Panc1 (cell line): ENCODE measurements at regions not wholly inside any gene's neighbourhood (a gene's known extent, or its start where the extent isn't known, plus 50 kb on each side); places are given as distances from the start of the nearest gene placed in this dataset.
"Not testable (repeated sequence)": the region's sequence is repeated elsewhere in the genome, so short reads cannot be mapped to it uniquely, and the experiment has no call there.

Experiments used
- ATAC-seq: fragments of 200-7000 bp; cut with Tn5 transposase; 2 replicates; pipeline ENCODE4 v1.9.1; 2020; ENCODE audit warnings: mild to moderate bottlenecking, moderate library complexity
- BruUV-seq: library from RNA; stranded (reverse); fragments of 400-500 nt; replicated peaks from 2 replicates; lab custom pipeline; 2021; lab: Mats Ljungman, UMichigan
- CTCF ChIA-PET: fragments of 300-600 bp; sonication (Branson Sonifier 250); formaldehyde crosslinking; loops from one replicate; lab custom pipeline; 2022; ENCODE audit warnings: antibody characterized with exemption; lab: Charles Lee
- POLR2A ChIA-PET: fragments of 300-600 bp; sonication (Branson Sonifier 250); formaldehyde crosslinking; loops from one replicate; lab custom pipeline; 2022; ENCODE audit warnings: antibody characterized with exemption; lab: Charles Lee
- DNase-seq: peaks from one replicate; pipeline ENCODE4 v3.0.0-alpha.2; 2010; ENCODE audit warnings: low read depth, low spot score
- H3K27ac ChIP-seq: 2 replicates; pipeline ENCODE4 v1.5.1; 2011; ENCODE audit warnings: mild to moderate bottlenecking, low read length, inconsistent platforms
- H3K27me3 ChIP-seq: fragments of 200-500 bp; sonication (Bioruptor generic); 2 replicates; pipeline ENCODE4 v1.6.0; 2014; ENCODE audit warnings: low read length, inconsistent platforms; ENCODE audit not compliant: control insufficient read depth, insufficient read depth
- H3K36me3 ChIP-seq: fragments of 200-500 bp; sonication (Bioruptor generic); 2 replicates; pipeline ENCODE4 v1.5.1; 2014; ENCODE audit warnings: inconsistent platforms, mild to moderate bottlenecking, low read length, moderate library complexity; ENCODE audit not compliant: control insufficient read depth, insufficient read depth
- H3K4me1 ChIP-seq: 2 replicates; pipeline ENCODE4 v1.5.1; 2011; ENCODE audit warnings: inconsistent platforms, mild to moderate bottlenecking, low read length, moderate library complexity; ENCODE audit not compliant: control insufficient read depth, insufficient read depth
- H3K4me3 ChIP-seq, 2 experiments: 2 replicates each; pipeline ENCODE4 v1.5.1; 2011 to 2012; ENCODE audit warnings: low read depth in 2 of 2, low read length in 2 of 2, mild to moderate bottlenecking in 2 of 2, inconsistent platforms in 1 of 2, moderate library complexity in 1 of 2
- H3K9me3 ChIP-seq: fragments of 200-500 bp; sonication (Bioruptor generic); 2 replicates; pipeline ENCODE4 v1.5.1; 2014; ENCODE audit warnings: low read depth, mild to moderate bottlenecking, inconsistent platforms, low read length, moderate library complexity; ENCODE audit not compliant: control insufficient read depth, insufficient read depth
- POLR2AphosphoS5 ChIP-seq: IDR thresholded peaks from 2 replicates; pipeline ENCODE4 v1.6.1; 2012; ENCODE audit warnings: mild to moderate bottlenecking, low read depth, low read length, moderate library complexity
- SIN3A ChIP-seq: IDR thresholded peaks from 2 replicates; pipeline ENCODE4 v1.6.1; 2012; ENCODE audit warnings: low read depth, mild to moderate bottlenecking, low read length, moderate library complexity, borderline replicate concordance; ENCODE audit not compliant: insufficient read depth
- TCF7L2 ChIP-seq: IDR thresholded peaks from 2 replicates; pipeline ENCODE4 v1.6.1; 2011; ENCODE audit warnings: mild to moderate bottlenecking, low read depth, low read length, inconsistent platforms
- in situ Hi-C: cut with HindIII; loops from 2 replicates; pipeline ENCODE4 v1.10.0; 2016; ENCODE audit warnings: low sequenced_read_pairs, low pct_unique_long_range_greater_than_20kb
- intact Hi-C: fragments of 100-400 bp; cut with micrococcal nuclease; formaldehyde crosslinking; loops from one replicate; pipeline ENCODE4 v1.10.0; 2022; ENCODE audit not compliant: unreplicated experiment
- TF ChIP-seq, protein P1 (sequence below): fragments of 450-650 bp; IDR thresholded peaks from 2 replicates; pipeline ENCODE4 v1.5.1; 2017; ENCODE audit warnings: mild to moderate bottlenecking
- TF ChIP-seq, protein P2 (sequence below), 2 experiments: IDR thresholded peaks; 2 replicates each; pipeline ENCODE4 v1.6.1; 2011 to 2012; ENCODE audit warnings: low read depth in 2 of 2, control low read depth in 1 of 2, low read length in 1 of 2, mild to moderate bottlenecking in 1 of 2, moderate library complexity in 1 of 2; ENCODE audit not compliant: insufficient read depth in 1 of 2

GRCh38 chr3:109396806-109397205 is 59.5 kb upstream of the DPPA4 start:
- intact Hi-C loops (no loop called here), in situ Hi-C loops (no loop called here)
- Histone ChIP-seq H3K27me3 (no peaks in the 10 kb centered on the region), H3K27ac (no peak overlapping the region), H3K9me3 (no peaks in the 10 kb centered on the region), H3K4me1 (no peaks in the 10 kb centered on the region), H3K36me3 (no peaks in the 10 kb centered on the region), H3K4me3 (no peak overlapping the region)
- CTCF ChIA-PET: no interaction called here
- no TSS peak for BruUV-seq
- TF ChIP-seq POLR2AphosphoS5 (no peak), TCF7L2 (no peak), SIN3A (no peak)
- TF ChIP-seq, protein P1, sequence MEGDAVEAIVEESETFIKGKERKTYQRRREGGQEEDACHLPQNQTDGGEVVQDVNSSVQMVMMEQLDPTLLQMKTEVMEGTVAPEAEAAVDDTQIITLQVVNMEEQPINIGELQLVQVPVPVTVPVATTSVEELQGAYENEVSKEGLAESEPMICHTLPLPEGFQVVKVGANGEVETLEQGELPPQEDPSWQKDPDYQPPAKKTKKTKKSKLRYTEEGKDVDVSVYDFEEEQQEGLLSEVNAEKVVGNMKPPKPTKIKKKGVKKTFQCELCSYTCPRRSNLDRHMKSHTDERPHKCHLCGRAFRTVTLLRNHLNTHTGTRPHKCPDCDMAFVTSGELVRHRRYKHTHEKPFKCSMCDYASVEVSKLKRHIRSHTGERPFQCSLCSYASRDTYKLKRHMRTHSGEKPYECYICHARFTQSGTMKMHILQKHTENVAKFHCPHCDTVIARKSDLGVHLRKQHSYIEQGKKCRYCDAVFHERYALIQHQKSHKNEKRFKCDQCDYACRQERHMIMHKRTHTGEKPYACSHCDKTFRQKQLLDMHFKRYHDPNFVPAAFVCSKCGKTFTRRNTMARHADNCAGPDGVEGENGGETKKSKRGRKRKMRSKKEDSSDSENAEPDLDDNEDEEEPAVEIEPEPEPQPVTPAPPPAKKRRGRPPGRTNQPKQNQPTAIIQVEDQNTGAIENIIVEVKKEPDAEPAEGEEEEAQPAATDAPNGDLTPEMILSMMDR: no peak
- TF ChIP-seq, protein P2, sequence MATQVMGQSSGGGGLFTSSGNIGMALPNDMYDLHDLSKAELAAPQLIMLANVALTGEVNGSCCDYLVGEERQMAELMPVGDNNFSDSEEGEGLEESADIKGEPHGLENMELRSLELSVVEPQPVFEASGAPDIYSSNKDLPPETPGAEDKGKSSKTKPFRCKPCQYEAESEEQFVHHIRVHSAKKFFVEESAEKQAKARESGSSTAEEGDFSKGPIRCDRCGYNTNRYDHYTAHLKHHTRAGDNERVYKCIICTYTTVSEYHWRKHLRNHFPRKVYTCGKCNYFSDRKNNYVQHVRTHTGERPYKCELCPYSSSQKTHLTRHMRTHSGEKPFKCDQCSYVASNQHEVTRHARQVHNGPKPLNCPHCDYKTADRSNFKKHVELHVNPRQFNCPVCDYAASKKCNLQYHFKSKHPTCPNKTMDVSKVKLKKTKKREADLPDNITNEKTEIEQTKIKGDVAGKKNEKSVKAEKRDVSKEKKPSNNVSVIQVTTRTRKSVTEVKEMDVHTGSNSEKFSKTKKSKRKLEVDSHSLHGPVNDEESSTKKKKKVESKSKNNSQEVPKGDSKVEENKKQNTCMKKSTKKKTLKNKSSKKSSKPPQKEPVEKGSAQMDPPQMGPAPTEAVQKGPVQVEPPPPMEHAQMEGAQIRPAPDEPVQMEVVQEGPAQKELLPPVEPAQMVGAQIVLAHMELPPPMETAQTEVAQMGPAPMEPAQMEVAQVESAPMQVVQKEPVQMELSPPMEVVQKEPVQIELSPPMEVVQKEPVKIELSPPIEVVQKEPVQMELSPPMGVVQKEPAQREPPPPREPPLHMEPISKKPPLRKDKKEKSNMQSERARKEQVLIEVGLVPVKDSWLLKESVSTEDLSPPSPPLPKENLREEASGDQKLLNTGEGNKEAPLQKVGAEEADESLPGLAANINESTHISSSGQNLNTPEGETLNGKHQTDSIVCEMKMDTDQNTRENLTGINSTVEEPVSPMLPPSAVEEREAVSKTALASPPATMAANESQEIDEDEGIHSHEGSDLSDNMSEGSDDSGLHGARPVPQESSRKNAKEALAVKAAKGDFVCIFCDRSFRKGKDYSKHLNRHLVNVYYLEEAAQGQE (IDR thresholded peaks at IDR 0.05; ENCODE audit: insufficient read depth in 1 of 2, low read depth in 2 of 2, low read length in 1 of 2): no peak
- POLR2A ChIA-PET: no interaction called here
- DNase-seq: no peak
- no peak for ATAC-seq

DNA sequence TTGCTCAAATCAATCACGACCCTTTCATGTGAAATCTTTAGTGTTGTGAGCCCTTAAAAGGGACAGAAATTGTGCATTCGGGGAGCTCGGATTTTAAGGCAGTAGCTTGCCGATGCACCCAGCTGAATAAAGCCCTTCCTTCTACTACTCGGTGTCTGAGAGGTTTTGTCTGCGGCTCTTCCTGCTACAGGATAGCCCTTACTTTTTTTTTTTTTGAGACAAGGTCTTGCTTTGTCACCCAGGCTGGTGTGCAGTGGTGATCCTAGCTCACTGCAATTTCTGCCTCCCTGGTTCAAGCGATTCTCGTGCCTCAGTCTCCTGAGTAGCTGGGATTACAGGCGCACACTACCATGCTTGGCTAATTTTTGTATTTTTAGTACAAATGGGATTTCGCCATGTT is 56.4 kb upstream of the DPPA4 start:
- DNase-seq, POLR2A ChIA-PET, ATAC-seq, H3K4me1 ChIP-seq, H3K9me3 ChIP-seq, H3K36me3 ChIP-seq, H3K27me3 ChIP-seq, BruUV-seq, H3K4me3 ChIP-seq, H3K27ac ChIP-seq, intact Hi-C loops, in situ Hi-C loops: not testable (repeated sequence)
- CTCF ChIA-PET: interaction anchor here (0.7 kb wide), 1 partner anchor 484 kb away, joined by 3 read pairs; no protein-coding TSS in a partner anchor

DNA sequence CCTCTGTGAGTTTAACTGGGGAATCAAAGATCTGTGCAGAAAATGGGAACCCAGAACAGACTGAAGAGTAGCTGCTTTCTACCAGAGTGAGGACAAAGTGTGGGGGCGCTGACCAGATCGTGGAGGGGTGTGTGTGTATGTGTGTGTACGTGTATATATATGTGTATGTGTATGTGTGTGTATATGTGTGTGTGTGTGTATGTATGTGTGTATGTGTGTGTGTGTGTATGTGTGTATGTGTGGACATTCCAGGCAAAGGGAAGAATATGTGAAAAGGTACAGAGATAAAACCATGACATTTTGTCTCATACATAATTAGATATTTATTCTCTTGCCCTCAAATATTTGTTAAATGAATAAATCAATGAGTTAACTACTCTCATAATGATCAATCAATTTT is 54.9 kb upstream of the DPPA4 start:
- Histone ChIP-seq H3K27ac (no peak overlapping the region), H3K36me3 (no peaks in the 10 kb centered on the region), H3K27me3 (no peaks in the 10 kb centered on the region), H3K4me1 (no peaks in the 10 kb centered on the region), H3K4me3 (no peak overlapping the region), H3K9me3 (no peaks in the 10 kb centered on the region)
- no peak for ATAC-seq
- intact Hi-C loops (no loop called here), in situ Hi-C loops (no loop called here)
- TF ChIP-seq POLR2AphosphoS5 (no peak), TCF7L2 (no peak), SIN3A (no peak)
- TF ChIP-seq, protein P1: no peak
- TF ChIP-seq, protein P2 (IDR thresholded peaks at IDR 0.05; ENCODE audit: insufficient read depth in 1 of 2, low read depth in 2 of 2, low read length in 1 of 2): no peak
- DNase-seq: no peak
- POLR2A ChIA-PET: no interaction called here
- CTCF ChIA-PET: no interaction called here
- BruUV-seq: no TSS peak
